Activated CD8-positive, alpha-beta memory T cell treated with anti-CD3 and anti-CD28 coated beads, Interleukin-2, amount 50 U/mL, for 1 hour (primary cell): ENCODE measurements at regions not wholly inside any gene's neighbourhood (a gene's known extent, or its start where the extent isn't known, plus 50 kb on each side); places are given as distances from the start of the nearest gene placed in this dataset.

Experiments used
- DNase-seq: peaks from one replicate; pipeline ENCODE4 v3.0.0-alpha.2; 2020; ENCODE audit errors: extremely low read depth

DNA sequence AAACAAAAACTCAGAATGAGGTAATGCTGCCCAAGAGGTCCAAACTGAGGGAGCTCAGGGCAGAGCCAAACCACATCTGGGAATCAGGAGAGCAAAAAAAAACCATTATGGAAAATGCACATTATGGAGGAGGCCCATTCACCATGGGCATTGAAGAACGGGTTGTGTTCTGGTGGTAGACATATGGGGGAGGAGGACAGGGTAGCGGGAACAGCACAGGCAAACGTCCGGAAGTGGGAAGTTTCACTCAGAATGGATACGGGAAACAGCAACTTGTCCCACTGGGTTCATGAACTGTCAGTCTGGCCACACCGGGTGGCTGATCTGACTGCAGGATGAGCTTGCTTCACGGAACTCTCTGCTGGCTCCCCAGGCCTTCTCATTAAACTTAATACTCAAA lies 139.7 kb downstream of the RRAGC start:
- DNase-seq: no peak

DNA sequence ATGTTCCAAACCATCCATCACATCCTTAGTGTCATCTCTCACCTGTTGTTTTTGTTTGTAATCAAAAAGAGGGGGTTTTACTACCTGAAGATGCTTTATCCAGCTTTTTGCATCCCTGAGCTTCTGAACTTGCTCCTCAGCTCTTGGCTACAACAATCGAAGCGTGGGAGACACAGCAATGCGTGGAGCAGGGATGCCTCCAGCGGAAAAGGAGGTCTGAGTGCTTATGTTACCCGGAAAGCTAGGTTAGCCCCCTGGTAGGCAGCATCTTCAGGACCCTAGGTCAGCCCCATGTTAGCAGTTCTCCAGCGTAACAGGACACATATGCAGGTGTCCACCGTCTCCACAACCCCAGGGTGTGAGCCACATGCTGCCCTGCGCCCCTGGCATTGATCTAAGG lies 141.5 kb downstream of the RRAGC start:
- DNase-seq: no peak

DNA sequence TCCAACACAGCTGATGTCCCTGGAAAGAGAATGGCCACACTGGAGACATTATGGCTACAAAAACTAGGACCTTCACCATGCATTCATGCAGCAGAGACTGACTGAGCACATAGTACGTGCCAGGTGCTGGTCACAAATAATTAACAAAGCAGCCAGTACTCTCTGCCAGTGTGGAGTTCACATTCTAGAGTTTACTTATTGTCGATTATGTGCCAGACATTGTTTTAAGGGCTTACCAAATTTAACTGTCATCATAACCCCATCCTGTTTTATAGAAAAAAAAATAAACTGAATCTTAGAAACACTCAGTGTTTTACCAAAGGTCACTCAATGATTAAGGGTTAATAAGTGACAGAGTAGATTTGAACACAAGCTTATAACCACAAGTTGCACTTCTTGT lies 143.3 kb downstream of the RRAGC start:
- no peak for DNase-seq

DNA sequence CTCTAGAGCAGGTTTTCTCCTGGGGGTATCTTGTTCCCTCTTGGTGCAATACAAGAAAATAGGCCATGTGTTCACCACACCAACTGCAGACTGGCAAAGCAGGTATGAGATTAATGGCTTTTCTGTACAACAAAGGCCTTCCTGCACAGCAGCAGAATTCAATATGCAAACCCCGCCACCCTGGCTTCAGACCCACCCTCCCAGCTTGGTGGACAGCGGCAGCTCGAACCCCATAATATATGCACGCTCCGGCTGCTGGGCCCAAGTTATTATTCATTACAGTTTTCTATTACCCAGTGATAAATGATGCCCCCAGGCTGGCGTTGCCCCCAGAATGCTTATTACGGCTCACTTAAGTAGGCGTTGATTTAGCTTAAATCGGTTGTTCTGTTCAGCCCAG lies 144.2 kb downstream of the RRAGC start:
- DNase-seq: no peak

DNA sequence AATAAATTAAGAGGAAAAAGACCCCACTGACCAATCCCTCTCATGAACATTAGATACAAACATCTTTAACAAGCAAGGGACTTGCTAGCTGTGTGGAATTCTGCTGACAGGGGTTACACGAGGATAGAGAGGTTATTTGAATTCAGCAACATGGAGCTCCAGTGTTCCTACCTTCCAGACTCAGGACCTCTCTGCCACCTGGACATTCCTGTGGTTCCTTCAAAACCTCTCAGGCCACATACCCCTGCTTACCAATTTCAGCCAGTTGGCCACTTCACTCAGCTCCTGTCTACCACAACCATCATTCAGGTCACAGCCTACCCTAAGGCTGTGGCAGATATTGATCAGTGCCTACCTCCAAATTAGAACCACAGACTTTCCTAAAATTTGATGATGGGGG lies 147.5 kb downstream of the RRAGC start:
- DNase-seq: no peak

DNA sequence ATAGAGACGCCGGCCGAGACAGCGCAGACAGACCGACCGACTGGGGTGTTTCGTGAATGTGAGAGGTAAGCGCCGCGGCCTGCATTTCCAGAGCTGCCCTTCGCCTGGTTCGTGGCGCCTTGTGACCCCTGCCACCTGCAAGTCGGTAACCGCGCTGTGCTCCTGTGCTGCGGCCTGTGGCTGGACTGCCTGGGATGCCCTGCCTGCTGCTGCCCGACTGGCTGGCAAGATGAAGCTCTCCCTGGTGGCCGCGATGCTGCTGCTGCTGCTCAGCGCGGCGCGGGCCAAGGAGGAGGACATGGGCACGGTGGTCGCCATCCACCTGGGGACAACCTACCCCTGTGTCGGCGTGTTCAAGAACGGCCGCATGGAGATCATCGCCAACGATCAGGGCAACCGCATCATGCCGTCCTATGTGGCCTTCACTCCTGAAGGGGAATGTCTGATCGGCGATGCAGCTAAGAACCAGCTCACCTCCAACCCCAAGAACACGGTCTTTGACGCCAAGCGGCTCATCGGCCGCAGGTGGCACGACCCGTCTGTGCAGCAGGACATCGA lies 150.8 kb downstream of the RRAGC start:
- no peak for DNase-seq

DNA sequence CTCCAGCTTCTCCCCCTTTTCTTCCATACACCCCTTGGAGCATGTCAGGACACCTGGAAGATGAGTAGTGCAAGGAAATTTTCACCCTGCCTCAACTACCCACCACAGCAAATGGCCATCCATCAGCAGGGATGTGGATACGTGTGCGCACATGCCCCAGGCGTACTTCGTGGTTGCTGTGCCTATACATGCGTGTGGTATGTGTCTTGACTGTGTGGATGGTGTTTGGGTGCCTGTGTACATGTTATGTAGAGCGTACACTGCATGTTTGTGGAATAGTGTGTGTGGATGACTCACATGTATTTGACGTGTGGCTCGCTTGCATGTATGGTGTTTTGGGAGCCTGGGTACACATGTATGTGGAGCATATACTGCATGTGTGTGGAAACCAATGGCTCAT lies 158.5 kb downstream of the RRAGC start:
- no peak for DNase-seq

DNA sequence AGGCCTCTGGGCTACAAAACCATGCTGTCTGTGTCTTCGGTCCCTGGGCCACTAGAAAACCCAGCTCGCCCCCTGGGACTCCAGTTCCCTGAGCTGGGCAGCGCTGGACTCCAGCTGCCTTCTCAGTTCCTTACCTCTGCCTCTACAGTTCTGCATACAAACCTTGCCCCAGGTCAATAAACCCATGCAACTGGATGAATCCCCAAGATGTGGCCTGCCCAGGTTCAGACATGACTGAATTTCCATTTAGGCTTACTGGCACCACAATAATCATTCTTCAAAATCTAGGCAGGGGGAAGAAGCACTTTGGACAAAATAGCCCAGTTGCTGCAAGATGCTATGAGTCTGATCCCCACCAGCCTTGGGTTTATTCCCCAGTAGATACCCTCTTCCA lies 159.5 kb downstream of the RRAGC start:
- DNase-seq: no peak

DNA sequence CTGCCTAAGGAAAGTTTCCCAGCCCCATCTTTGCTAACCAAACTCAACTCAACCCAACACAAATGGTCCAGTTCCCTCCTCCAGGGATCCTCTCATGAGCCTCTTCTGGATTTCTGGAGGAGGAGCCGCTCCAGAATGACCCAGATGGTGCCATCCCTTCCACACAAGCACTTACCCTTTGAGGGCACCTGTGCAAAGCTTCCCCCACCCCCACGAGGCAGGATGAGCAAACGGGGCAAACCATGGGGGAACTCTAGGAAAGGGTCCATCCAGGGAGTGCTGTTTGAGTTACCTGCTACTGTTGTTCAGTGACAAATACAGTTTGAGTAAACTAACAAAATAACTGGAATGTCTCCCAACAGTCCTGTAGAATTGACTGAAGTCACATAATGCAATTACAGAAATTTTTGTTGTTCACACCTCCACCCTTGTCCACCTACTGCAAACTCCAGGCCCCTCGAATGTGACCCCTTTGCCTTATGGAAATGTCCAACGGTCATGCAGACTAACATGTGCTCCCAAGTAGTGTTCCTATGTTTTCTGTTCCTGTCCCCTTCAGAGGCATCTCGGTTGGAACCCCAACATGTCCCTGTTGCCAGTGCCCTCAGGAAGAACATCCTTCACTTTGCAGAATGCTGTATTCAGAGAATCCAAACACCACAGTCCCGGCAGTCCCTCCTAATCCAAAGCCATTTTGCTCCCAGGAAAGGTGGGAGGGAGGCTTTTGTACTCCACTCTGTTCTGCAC lies 160.1 kb downstream of the RRAGC start:
- DNase-seq: no peak

DNA sequence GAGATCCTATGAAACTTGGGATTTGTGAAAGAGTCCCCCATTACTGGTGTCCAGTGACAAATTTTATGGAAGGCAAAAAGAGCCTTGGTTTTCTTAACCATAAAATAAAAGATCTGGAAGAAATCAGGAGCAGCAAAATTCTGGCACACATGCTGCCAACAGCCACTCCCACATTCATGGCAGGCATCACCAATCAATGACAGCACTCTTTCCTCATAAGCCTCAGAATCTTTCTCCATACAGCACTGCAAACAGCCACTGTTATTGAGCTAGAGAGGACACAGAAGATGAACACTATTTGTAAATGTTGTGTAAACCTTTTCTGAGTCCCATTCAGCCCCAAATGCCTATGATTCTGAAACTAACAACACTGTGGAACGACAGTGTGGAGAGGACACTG lies 162.2 kb downstream of the RRAGC start:
- no peak for DNase-seq

DNA sequence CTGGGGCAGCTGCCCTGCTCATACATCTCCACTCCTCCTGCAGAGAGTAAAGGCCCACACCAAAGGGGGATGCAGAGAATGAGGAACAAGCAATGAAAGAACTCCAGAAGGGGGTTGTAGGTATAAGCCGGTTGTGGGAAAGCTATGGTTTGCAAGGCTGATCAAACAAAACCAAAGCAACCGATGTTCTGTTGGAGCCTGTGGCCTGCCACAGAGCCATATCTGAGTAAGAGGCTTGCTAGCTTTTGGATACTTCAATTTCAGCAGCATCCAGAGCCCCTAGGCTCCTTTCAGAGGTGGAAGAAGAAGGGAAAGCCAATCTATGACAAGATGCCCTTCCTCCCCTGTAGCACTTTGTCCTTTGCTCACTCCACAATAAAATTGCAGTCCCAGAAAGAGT lies 163.2 kb downstream of the RRAGC start:
- no peak for DNase-seq

DNA sequence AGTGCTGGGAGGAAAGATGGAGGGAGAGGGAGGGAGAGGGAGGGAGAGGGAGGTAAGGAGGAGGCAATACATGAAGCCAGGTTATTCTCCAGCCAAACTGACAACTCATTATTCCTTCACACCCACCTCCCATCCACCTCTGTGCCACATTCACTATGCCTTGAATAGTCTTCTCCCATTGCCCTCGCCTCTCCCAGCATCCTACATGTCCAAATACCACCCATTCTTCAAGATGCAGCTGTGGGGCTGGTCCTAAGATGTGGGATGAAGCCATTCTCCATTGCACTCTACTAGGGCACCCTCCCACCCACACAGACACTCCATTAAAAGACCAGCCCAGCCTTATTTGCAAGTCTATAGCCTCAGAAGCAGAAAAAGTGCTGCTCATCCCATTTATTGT lies 165.8 kb downstream of the RRAGC start:
- no peak for DNase-seq

DNA sequence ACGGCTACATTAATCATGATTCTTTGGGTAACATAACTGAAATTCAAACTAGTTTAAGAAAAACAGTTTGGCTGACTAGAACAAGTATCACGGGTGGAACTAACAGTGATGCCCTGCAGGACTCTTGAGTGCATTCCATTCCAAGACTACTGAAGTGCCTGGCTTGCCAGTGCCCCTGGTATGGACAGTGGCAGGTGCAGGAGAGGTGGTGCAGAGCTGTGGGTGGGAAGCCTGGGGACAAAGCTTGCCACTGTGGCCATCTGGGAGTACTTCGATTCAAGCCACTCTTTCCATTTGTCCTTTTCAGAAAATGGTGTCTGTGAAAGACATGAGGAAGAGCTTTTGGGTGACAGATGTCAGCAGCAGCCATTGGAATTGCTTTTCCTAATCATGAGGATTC lies 166.5 kb downstream of the RRAGC start:
- no peak for DNase-seq

DNA sequence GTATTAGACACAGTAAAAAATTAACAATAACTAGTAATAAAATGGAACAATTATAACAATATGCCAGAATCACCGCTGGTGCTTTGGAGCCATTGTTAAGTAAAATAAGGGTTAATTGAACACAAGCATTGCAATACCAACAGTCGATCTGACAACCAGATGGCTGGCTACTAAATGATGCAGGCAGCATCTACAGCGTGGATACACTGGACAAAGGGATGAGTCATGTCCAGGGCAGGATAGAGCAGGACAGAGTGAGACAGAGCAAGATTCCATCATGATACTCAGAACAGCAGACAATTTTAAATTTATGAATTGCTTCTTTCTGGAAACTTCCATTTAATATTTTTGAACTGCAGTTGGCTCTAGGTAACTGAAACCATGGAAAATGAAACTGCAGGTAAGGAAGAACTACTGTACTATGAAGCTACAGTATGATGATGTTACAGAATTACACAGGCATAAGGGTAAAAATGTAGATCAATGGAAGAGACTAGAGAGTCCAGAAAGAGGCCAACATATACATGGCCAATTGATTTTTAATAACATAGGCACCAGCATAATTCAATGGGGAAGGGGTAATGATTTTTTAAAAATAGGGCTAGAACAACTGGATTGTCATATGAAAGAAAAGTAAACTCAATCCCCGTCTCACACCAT lies 168.7 kb downstream of the RRAGC start:
- no peak for DNase-seq

DNA sequence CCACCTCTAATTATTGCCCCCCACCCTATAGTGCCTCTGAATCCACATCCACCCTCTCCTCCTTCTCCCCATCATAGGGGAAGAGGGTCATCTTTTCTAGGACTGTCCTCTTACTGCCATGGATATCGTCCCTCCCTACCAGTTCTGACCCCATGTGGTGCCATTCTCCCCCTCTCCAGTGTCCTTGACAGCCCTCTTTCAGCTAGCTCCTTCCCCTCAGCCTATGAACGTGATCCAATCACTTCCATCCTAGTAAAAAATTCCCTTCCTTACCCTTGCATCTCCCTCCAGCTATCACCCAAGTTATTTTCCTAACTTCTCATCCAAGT lies 172.7 kb downstream of the RRAGC start:
- no peak for DNase-seq

DNA sequence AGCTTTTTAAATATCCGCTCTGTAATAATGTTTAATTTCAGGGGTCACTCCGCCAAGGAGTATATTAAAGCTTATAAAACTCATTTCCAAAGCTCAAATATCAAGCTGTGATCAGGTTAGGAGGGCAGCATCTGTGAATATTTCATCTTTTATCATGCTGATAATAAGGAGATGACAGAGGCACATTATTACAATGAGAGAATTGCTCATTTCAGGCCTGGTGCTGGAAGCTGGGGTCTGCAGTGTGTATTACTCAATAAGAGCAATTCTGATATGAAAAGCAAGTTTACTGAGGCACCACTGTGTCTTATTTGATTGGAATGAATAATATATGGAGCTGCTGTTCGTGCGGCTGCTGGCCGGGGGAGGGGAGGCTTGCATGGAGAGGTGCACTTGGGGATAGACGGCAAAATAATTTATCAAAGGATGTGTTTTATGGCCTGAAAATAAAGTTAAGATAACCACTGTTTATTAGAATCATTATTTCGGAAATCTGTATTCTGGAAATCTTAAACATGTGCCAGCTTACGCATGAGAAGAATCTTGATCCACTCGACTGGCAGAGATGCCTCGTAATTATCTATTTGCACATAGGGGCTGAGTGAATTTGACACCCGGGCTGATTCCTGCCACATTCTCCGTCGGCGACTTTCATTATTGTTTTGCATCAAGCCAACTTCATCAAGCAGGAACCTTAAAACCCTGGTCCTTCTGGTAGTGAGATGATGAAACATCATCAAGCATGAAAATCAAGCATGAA lies 173.2 kb downstream of the RRAGC start:
- no peak for DNase-seq

DNA sequence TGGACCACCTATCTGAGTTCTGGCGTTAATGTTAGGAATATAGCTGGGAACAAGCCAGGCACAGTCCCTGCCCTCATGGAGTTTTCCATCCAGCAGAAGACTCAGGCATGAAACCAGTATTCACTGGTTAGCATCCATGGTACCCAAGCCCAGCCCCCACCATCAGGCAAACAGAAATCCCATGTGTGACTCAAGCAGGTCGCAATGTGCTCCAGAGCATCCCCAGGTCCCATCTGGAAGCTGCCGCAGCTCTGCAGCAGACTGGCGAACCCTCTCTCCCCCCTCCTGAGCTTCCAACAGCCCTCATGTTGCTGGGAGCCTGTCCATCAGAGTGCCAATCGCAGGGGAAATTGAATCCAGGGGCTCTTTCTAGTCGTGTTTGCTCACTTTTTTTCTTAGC lies 174.2 kb downstream of the RRAGC start:
- DNase-seq: no peak

DNA sequence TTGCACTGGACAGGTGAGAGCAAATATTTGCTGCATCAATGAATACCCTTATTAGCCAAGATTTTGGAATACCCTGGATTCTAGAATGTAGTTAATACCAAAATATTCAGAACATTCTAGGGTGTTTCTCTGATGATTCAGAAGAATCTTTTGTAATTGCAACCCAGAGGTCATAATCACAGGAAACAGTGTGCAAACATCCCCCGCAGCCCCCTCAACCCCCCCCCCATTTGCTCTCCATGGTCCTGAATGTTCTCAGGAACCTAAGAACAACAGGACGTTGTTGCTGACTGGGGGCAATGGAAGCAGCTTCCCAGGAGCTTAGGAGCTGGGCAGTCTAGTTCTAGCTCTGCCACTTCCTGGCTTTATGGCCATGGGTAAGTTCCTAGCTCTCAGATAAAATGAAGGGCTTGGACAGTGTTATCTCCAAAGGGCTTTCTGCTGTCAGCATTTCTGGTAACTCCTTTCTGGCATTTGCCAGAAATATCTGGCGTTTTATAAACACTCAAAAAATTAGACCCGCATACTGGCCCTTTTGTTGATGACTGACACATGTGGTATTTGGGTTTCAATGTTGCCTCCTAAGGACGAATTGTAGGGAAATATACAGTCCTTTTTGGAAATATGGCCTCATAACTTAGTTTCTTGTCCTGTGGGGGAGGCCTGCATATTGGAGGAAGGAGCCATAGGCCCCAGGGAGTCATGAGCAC lies 178.6 kb downstream of the RRAGC start:
- DNase-seq: no peak

DNA sequence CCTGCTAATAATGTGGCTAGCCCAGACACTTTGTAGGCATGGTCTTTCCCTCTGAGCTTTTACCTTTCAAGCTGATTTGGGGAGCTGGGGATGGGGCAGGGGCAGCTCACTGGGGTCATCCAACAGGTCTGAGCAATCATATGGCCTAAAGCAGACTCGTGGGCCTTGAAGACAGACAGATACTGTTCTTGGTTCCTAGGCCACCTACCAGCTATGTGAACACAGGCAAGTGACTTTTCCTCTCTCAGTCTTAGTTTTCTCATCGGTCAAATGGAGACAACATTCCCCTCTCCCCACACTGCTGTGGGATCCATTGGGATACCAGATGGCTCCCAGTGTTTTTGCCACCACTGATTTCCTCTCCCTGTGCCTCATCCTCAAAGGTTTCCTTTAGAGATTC lies 181.8 kb downstream of the RRAGC start:
- no peak for DNase-seq

DNA sequence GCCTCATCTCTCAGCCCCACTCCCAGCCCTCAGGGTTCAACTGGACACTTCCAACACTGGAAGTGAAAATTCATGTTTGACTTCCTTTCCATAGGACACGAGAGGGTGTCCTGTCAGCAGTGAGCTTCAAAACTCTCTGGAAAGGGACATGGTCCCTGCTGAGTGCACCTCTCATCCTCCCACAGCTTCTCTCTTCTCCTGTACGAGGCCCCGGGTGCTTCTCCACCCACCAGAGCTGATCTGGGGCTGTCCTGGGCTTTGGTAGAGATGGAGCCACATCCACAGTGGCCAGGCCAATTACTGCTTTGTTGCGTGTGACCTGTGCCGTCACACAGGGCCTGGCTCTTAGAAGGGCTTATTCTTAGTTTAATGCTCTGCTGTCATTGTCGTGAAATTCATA lies 182.3 kb downstream of the RRAGC start:
- no peak for DNase-seq

DNA sequence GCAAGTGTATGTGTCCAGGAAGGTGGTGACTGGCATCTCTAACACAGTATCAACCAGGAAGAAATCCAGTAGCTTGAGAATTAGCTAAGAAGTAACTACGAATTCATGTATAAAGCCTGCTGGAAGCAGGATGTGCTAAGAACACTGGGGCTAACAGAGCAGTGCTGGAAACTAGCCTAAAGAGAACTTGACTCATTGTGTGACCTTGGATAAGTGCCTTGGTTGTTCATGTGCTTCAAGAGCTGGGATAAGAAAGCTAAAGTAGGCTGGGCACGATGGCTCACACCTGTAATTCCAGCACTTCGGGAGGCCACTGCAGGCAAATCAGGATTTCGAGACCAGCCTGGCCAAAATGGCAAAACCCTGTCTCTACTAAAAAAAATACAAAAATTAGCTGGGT lies 186.9 kb downstream of the RRAGC start:
- no peak for DNase-seq

DNA sequence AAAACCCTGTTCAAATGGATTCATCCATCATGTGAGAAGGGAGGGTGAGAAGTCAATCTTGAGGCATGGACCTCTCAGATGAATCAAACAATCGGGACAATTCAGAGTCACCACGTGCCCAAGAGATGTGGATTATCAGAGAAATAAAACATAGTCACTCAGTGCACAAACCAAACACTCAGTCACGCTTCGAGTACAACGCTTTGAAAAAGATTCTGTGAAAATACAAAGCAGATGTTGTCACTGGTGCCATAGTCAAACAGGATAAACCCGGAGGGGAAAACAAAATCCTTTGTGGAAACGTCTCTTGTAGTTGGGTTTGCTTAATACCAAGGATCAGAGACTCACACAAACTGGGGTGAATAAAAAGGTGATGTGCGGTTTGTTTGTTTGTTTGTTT lies 188.4 kb downstream of the RRAGC start:
- DNase-seq: no peak
